Gastroesophageal sphincter (tissue), 4 donors: ENCODE measurements at regions not wholly inside any gene's neighbourhood (a gene's known extent, or its start where the extent isn't known, plus 50 kb on each side); places are given as distances from the start of the nearest gene placed in this dataset.

Source experiments
- ATAC-seq: fragments of 150-250 bp; one replicate; pipeline ENCODE4 v1.9.1; 2016; ENCODE audit warnings: mild to moderate bottlenecking, moderate library complexity
- H3K27ac ChIP-seq, 4 donors: fragments of 200-600 bp; sonication (generic) in 3 of 4; 1 replicate in 3 of 4; 2 replicates in 1 of 4; pipeline ENCODE4 v1.5.1; 2016 to 2019
- H3K27me3 ChIP-seq: fragments of 200-600 bp; sonication (generic); one replicate; pipeline ENCODE4 v1.5.1; 2019
- H3K36me3 ChIP-seq, 2 donors: fragments of 200-600 bp; sonication (generic); one replicate each; pipeline ENCODE4 v1.5.1; 2019; ENCODE audit warnings: control low read depth in 1 of 2
- H3K4me1 ChIP-seq, 3 donors: fragments of 200-600 bp; sonication (generic); 1 replicate in 2 of 3; 2 replicates in 1 of 3; pipeline ENCODE4 v1.5.1; 2016 to 2019; ENCODE audit warnings: control low read depth in 2 of 3
- H3K4me3 ChIP-seq, 2 donors: fragments of 200-600 bp; sonication (generic); one replicate each; pipeline ENCODE4 v1.5.1; 2019; ENCODE audit warnings: mild to moderate bottlenecking in 1 of 2, moderate library complexity in 1 of 2
- H3K9me3 ChIP-seq, 3 donors: fragments of 200-600 bp; sonication (generic); one replicate each; pipeline ENCODE4 v1.5.1; 2017 to 2019; ENCODE audit warnings: control low read depth in 2 of 3
- EP300 ChIP-seq: sonication (generic); formaldehyde crosslinking; IDR thresholded peaks from one replicate; pipeline ENCODE4 v1.6.1; 2017; ENCODE audit warnings: antibody characterized with exemption, mild to moderate bottlenecking
- POLR2A ChIP-seq, 2 donors: fragments of 450-650 bp; IDR thresholded peaks; one replicate each; pipeline ENCODE4 v1.6.1; 2017; ENCODE audit warnings: antibody characterized with exemption in 2 of 2, mild to moderate bottlenecking in 2 of 2, moderate library complexity in 1 of 2
- POLR2AphosphoS5 ChIP-seq: sonication (generic); formaldehyde crosslinking; IDR thresholded peaks from one replicate; pipeline ENCODE4 v1.6.1; 2017; ENCODE audit warnings: antibody characterized with exemption
- WGBS, 2 donors: methylation state at CpG; one replicate each; pipeline ENCODE4 v1.1.5; 2018; ENCODE audit warnings: low coverage in 1 of 2; 5-methylcytosine and 5-hydroxymethylcytosine counted together
- TF ChIP-seq, protein P1 (sequence below), 4 experiments: fragments of 200-600 bp in 2 of 4; fragments of 450-650 bp in 2 of 4; sonication (generic) in 1 of 4; IDR thresholded peaks; one replicate each; pipeline ENCODE4 v1.5.1; 2017 to 2019; ENCODE audit warnings: antibody characterized with exemption in 4 of 4, mild to moderate bottlenecking in 2 of 4, moderate library complexity in 2 of 4

DNA sequence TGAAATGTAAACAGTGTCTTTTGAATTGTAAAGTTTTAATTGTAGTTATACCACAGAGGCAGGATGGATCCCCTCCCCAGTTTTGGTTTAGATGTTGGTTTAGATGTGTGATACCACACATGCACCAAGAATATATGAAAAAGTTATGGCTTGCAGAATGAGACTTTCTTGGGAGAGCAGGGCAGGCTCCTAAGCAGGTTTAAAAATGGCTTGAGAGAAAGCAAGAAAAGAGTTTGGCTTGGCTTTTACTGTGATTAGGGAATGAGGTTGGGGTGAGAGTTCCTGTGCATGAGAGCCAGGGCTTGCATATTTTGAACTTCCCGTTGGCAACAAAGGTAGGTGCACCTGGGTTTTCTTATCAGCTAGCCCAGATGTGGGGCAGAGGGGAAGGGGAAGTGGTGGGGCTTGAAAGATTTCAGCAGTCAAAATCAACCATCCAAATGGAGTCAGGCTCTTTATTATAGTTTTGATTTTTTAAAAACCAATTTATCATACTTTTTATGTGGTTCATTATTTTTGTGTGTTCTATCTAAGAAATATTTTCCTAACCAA is 246.9 kb downstream of the MTX2 start:
- 33 to 80% methylated on average over 1 of the region's 1 CpG for WGBS, 2 donors
- ATAC-seq = no peak
- Histone ChIP-seq H3K9me3 (no peaks in the 10 kb centered on the region), H3K4me1 (no peaks in the 10 kb centered on the region), H3K4me3 (no peak overlapping the region), H3K27me3 (no peaks in the 10 kb centered on the region), H3K27ac (no peak overlapping the region), H3K36me3 (no peaks in the 10 kb centered on the region)
- TF ChIP-seq EP300 = no peak

DNA sequence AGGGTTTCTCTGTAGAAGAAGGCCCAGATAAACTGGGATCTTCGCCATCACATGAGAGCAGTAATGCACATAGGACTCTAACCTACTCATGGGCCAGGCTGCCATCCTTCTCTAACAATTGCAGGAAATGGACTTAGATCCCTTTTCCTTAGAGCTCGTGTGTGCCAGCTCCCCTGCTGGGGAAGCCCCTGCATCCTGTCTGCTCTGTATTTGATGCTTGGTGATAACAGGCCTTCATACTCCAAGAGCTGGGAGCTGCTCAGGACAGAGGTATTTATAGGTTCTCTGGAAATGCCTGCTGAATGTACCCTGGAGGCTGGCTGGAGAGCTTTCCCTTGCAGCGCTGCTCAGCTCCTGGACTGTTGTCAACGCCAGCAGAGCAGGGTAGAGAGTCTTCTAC is 249.6 kb downstream of the MTX2 start:
- TF ChIP-seq POLR2AphosphoS5 = no peak
- no peak for TF ChIP-seq EP300
- no peak for TF ChIP-seq POLR2A (IDR thresholded peaks at IDR 0.05)
- TF ChIP-seq, protein P1, sequence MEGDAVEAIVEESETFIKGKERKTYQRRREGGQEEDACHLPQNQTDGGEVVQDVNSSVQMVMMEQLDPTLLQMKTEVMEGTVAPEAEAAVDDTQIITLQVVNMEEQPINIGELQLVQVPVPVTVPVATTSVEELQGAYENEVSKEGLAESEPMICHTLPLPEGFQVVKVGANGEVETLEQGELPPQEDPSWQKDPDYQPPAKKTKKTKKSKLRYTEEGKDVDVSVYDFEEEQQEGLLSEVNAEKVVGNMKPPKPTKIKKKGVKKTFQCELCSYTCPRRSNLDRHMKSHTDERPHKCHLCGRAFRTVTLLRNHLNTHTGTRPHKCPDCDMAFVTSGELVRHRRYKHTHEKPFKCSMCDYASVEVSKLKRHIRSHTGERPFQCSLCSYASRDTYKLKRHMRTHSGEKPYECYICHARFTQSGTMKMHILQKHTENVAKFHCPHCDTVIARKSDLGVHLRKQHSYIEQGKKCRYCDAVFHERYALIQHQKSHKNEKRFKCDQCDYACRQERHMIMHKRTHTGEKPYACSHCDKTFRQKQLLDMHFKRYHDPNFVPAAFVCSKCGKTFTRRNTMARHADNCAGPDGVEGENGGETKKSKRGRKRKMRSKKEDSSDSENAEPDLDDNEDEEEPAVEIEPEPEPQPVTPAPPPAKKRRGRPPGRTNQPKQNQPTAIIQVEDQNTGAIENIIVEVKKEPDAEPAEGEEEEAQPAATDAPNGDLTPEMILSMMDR (IDR thresholded peaks at IDR 0.05) = no peak
- 73 to 78% methylated on average over 2 to 4 of the region's 4 CpGs for WGBS, 2 donors
- ATAC-seq = peak; percentile 78
- no peak overlapping the region for H3K27ac ChIP-seq
- H3K9me3 ChIP-seq = no peaks in the 10 kb centered on the region
- H3K4me3 ChIP-seq = no peak overlapping the region
- H3K36me3 ChIP-seq = no peaks in the 10 kb centered on the region
- no peaks in the 10 kb centered on the region for H3K27me3 ChIP-seq
- no peaks in the 10 kb centered on the region for H3K4me1 ChIP-seq

- peaks cover 0 to 6% (median 0%) of the 10 kb centered on the region in 3 donors for H3K4me1 ChIP-seq
- no peak overlapping the region for H3K27ac ChIP-seq
- ATAC-seq = no peak
- H3K4me3 ChIP-seq = no peak overlapping the region
- H3K27me3 ChIP-seq = no peaks in the 10 kb centered on the region
- no peaks in the 10 kb centered on the region for H3K9me3 ChIP-seq
- no peaks in the 10 kb centered on the region for H3K36me3 ChIP-seq
- WGBS, 2 donors = 54 to 55% methylated on average over 3 of the region's 3 CpGs
- no peak for TF ChIP-seq POLR2A (IDR thresholded peaks at IDR 0.05)
- no peak for TF ChIP-seq POLR2AphosphoS5
- TF ChIP-seq EP300 = no peak
- TF ChIP-seq, protein P1 (IDR thresholded peaks at IDR 0.05) = no peak
These were observed 252.8 kb downstream of the MTX2 start for GRCh38 chr2:176521878-176522670.

DNA sequence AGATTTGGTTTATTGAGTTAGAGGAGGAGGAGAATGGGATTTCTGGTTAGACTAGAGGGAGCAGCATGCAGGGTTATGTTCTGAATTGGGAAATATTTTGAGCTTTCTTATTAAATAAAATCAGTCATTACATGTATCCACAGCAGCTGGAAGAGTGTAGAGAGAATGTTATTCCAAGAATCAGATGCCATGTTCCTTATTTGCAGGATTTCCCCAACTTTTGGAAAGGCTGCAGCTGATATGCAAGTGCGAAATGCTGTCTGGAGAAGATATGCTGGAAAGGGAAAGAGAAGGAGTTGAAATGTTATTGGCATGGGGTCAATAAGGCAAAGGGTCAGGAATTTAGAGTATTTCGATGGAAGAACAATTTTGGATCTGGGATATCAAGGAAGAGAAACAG is 255.8 kb downstream of the MTX2 start:
- ATAC-seq = peak; percentile 16
- no peak overlapping the region for H3K27ac ChIP-seq
- H3K4me1 ChIP-seq = peaks cover 0 to 8% (median 0%) of the 10 kb centered on the region in 3 donors
- H3K27me3 ChIP-seq = no peaks in the 10 kb centered on the region
- H3K9me3 ChIP-seq = no peaks in the 10 kb centered on the region
- 54% methylated on average over 2 of the region's 2 CpGs; no CpG with 5 or more reads in 1 of the 2 donors for whole genome bisulfite sequencing, 2 donors
- no peaks in the 10 kb centered on the region for H3K36me3 ChIP-seq
- no peak for TF ChIP-seq EP300
- TF ChIP-seq POLR2A (IDR thresholded peaks at IDR 0.05) = no peak
- no peak for TF ChIP-seq POLR2AphosphoS5
- TF ChIP-seq, protein P1 (IDR thresholded peaks at IDR 0.05) = no peak
- no peak overlapping the region for H3K4me3 ChIP-seq

DNA sequence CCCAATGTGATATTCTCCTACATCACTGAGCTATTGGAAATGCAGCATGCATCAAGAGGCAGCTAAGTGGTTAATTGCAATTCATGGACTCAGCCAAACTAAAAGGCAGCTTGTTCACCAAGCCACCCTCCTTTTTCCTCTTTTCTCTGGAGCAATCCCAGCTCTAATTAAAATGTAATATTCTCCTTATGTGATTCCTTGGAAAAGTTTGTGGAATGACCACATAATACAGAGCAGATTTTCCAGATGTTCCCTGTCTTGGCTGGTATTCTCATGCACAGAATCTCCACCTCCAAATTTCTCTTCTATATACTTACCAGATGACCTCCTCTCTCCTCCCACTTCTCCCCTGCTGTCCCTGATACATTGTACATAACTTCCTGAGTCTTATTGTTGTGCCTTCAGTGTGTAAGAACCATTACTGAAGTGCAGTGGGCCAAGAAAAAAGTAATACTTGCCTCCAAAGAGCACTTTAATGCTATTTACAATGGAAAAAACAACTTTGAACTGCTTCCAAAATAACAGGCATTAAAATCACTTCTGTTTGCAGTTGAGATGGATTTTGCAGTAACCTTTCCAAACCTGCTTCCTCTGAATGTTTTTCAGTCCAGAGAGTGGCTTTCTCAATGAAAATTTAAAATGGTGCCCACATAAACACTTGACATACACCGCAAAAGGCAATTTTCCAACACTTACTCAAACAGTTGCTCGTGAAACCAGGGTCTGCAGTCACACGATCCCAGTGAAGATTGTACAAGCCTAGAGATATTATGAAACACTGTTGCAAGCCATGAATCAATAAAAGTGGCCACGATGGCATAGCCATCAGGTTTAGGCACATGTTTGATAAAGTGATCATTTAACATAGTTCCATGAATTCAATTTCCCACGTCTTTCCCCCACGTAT is 258.0 kb downstream of the MTX2 start:
- ATAC-seq = peak; percentile 13
- no peak overlapping the region for H3K27ac ChIP-seq
- no peak for TF ChIP-seq EP300
- TF ChIP-seq, protein P1 (IDR thresholded peaks at IDR 0.05) = no peak
- no peak for TF ChIP-seq POLR2AphosphoS5
- no peak for TF ChIP-seq POLR2A (IDR thresholded peaks at IDR 0.05)
- H3K36me3 ChIP-seq = no peaks in the 10 kb centered on the region
- H3K4me1 ChIP-seq = peaks cover 0 to 8% (median 0%) of the 10 kb centered on the region in 3 donors
- H3K27me3 ChIP-seq = no peaks in the 10 kb centered on the region
- no peak overlapping the region for H3K4me3 ChIP-seq
- no peaks in the 10 kb centered on the region for H3K9me3 ChIP-seq
- 44 to 68% methylated on average over 4 to 6 of the region's 6 CpGs for WGBS, 2 donors
